ENCODE measurements at regions not wholly inside any gene's neighbourhood (a gene's known extent, or its start where the extent isn't known, plus 50 kb on each side); places are given as distances from the start of the nearest gene placed in this dataset.

- TF ChIP-seq CTCF (IDR thresholded peaks at IDR 0.05): no peak
Measured at GRCh38 chr12:77477907-77478533, 352.7 kb upstream of the NAV3 start.

DNA sequence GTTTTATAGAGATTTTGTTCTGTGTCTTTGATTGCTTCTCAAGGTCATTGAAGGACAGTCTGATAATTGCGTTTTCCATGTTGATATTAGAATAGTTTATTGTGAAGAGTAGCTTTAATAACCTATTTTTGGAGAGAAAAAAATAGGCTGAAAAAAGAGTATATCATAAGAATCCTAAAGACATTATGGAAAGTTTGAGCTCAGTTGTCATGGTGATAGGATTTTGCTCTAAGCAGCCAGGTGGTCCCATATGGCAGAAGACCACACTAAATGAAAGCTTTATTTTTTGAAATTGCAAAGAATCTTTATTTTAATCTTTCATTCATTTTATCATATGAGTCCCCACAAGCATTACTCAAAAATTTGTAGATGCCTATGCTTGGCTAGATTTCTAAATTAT lies 358.9 kb upstream of the NAV3 start:
- TF ChIP-seq CTCF (IDR thresholded peaks at IDR 0.05): no peak

DNA sequence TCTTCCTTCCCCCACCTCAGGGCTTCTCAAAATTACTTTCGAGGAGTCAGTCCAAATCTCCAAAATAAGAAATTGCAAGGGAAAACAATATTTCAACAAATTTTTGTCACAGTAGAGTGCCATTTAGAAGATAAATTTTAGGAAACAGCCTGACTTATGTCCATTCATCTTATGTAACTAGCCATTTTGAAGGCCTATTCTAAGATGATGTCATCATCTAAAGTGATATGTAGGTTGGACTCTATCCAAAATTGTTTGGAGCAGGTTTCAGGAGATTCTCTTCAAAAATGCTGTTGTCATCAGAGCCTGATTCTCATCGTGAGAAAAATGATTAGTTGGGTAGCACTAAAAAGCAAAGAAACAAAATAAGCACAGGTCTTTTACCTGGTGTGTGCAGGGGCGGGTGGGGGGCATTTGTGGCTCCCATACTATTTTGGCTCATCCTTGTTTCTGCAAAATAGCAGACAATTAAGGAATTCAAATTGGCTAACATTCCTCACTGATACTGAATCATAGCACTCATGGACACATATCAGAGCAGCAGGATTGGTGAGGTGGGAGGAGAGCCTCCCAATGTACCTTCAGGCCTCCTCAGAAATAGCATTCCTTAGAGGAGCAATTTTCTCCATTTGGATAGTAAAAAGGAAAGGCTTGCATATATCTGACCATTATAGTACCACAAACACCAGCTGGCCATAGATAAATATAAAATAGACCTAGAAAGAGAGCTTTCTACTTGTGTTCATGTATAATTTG lies 360.9 kb upstream of the NAV3 start:
- TF ChIP-seq CTCF (IDR thresholded peaks at IDR 0.05): no peak

- no peak for TF ChIP-seq CTCF (IDR thresholded peaks at IDR 0.05)
Measured at GRCh38 chr12:77442633-77443032, 377.3 kb upstream of the E2F7 start.

DNA sequence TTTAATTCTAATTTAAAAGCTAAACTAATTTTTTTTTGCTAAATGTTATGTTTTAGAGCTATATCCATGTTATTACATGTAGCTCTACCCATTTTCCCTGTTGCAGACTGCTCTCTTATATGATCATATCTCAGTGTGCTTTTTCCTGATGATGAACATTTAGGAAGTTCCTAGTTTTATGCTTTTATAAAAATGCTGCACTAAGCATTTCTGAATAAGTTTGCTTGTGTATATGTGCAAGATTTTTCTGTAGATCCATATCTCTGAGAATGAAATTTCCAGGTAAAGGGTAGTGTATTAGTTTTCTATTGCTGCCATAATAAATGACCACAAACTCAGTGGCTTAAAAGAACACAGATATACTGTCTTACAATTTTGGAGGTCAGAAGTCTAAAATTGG lies 374.4 kb upstream of the E2F7 start:
- TF ChIP-seq CTCF (IDR thresholded peaks at IDR 0.05): no peak

DNA sequence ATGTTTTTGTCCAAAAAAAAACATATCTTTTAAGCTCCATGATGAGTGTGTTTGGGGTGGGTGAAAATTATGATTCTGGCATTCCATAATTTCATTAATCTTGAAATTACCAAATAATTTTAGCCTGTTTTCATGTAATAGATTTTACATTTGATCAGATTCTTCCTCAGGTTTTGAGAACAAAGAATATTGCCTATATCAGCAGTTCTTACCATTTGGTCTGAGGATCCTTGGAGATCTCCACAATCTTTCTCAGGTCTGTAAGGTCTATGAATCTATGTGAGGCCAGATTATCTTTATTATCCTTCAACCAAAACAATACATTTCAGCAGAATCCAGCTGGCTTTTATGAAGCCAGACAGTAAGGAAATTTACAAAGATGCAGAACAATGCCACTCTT lies 373.3 kb upstream of the E2F7 start:
- TF ChIP-seq CTCF (IDR thresholded peaks at IDR 0.05): no peak

DNA sequence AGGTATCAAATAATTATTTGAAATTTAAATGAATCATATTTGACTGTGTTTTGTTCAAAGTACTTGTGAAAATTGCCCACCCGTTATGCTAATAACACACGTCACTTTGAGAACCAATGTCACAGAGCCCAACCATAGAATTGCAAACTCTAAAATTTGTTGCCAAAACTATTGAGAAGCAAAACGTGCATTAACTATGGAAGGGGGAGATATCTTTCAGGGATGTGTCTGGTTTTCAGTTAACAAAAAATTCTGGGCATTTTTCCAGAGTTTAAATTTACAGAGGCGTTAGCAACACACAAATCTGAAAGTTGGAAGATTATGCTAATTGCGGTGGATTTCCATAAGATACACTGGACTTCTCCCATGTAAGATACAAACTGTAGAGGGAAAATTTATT lies 371.8 kb upstream of the E2F7 start:
- TF ChIP-seq CTCF (IDR thresholded peaks at IDR 0.05): no peak

Measured in LNCAP (cell line).